IMR-90 (cell line): ENCODE measurements at regions not wholly inside any gene's neighbourhood (a gene's known extent, or its start where the extent isn't known, plus 50 kb on each side); places are given as distances from the start of the nearest gene placed in this dataset.

Experiments
- BHLHE40 ChIP-seq: fragments of 150-350 bp; IDR thresholded peaks from 2 replicates; pipeline ENCODE4 v1.6.1; 2016; ENCODE audit warnings: mild to moderate bottlenecking, low read depth, low read length
- CEBPB ChIP-seq: IDR thresholded peaks from 2 replicates; pipeline ENCODE4 v1.6.1; 2012; ENCODE audit warnings: low read depth, low read length, improper control_type of control experiment
- CTCF ChIP-seq: conservative IDR thresholded peaks from 2 replicates; pipeline ENCODE4 v1.5.1; 2012; ENCODE audit warnings: mild to moderate bottlenecking, low read depth, low read length, improper control_type of control experiment
- ELK1 ChIP-seq: fragments of 150-350 bp; IDR thresholded peaks from 2 replicates; pipeline ENCODE4 v1.6.1; 2016; ENCODE audit warnings: low read depth, mild to moderate bottlenecking, low read length, moderate library complexity, borderline replicate concordance
- MAFK ChIP-seq: IDR thresholded peaks from 2 replicates; pipeline ENCODE4 v1.6.1; 2012; ENCODE audit warnings: low read depth, low read length, improper control_type of control experiment
- MXI1 ChIP-seq: IDR thresholded peaks from 2 replicates; pipeline ENCODE4 v1.6.1; 2012; ENCODE audit warnings: low read depth, mild to moderate bottlenecking, low read length, moderate library complexity, borderline replicate concordance
- NFE2L2 ChIP-seq: fragments of 150-350 bp; IDR thresholded peaks from 2 replicates; pipeline ENCODE4 v1.6.1; 2016; ENCODE audit warnings: low read depth, mild to moderate bottlenecking, low read length
- POLR2A ChIP-seq: IDR thresholded peaks from 2 replicates; pipeline ENCODE4 v1.6.1; 2012; ENCODE audit warnings: mild to moderate bottlenecking, low read depth, low read length
- RAD21 ChIP-seq: IDR thresholded peaks from 2 replicates; pipeline ENCODE4 v1.6.1; 2012; ENCODE audit warnings: low read length, improper control_type of control experiment
- RFX5 ChIP-seq: IDR thresholded peaks from 2 replicates; pipeline ENCODE4 v1.8.0; 2012; ENCODE audit warnings: low read depth, mild to moderate bottlenecking, low read length, moderate library complexity
- USF2 ChIP-seq: fragments of 150-350 bp; IDR thresholded peaks from 2 replicates; pipeline ENCODE4 v1.6.1; 2017; ENCODE audit warnings: mild to moderate bottlenecking, antibody characterized with exemption, low read length, low read depth

GRCh38 chr2:188848887-188849435 is 125.2 kb upstream of the COL3A1 start:
- TF ChIP-seq RAD21 (no peak), CTCF (no peak), POLR2A (no peak), NFE2L2 (no peak), ELK1 (no peak), CEBPB (no peak), MXI1 (no peak), BHLHE40 (no peak), MAFK (no peak), USF2 (no peak), RFX5 (no peak)
